ENCODE measurements at regions not wholly inside any gene's neighbourhood (a gene's known extent, or its start where the extent isn't known, plus 50 kb on each side); places are given as distances from the start of the nearest gene placed in this dataset.

DNA sequence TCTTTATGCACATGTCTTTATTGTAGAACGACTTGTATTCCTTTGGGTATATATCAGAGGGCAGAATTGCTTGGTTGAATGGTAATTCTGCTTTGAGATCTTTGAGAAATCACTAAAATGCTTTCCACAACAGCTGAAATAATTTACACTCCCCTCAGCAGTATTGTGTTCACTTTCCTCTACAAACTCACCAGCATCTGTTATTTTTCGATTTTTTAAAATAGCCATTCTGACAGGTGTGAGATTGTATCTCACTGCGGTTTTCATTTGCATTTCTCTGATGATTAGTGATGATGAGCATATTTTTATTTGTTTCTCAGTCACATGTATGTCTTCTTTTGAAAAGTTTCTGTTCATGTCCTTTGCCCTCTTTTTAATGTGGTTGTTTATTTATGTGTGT, 459.8 kb downstream of the PABPC4L start:
- TF ChIP-seq SMC3 (IDR thresholded peaks at IDR 0.05) (no peak), CEBPB (IDR thresholded peaks at IDR 0.05) (no peak), FOXS1 (CRISPR knock-in tag; IDR thresholded peaks at IDR 0.05) (no peak), CHD2 (IDR thresholded peaks at IDR 0.05; ENCODE audit: low read length, partially characterized antibody) (no peak), POLR2A (IDR thresholded peaks at IDR 0.05; ENCODE audit: low read length) (no peak), HOXB5 (CRISPR knock-in tag; IDR thresholded peaks at IDR 0.05) (no peak), RAD21 (conservative IDR thresholded peaks at IDR 0.05 in 1 of 2, IDR thresholded peaks at IDR 0.05 in 1 of 2) (no peak), CBX8 (IDR thresholded peaks at IDR 0.05) (no peak), JUNB (IDR thresholded peaks at IDR 0.05) (no peak)
- TF ChIP-seq, protein P1, sequence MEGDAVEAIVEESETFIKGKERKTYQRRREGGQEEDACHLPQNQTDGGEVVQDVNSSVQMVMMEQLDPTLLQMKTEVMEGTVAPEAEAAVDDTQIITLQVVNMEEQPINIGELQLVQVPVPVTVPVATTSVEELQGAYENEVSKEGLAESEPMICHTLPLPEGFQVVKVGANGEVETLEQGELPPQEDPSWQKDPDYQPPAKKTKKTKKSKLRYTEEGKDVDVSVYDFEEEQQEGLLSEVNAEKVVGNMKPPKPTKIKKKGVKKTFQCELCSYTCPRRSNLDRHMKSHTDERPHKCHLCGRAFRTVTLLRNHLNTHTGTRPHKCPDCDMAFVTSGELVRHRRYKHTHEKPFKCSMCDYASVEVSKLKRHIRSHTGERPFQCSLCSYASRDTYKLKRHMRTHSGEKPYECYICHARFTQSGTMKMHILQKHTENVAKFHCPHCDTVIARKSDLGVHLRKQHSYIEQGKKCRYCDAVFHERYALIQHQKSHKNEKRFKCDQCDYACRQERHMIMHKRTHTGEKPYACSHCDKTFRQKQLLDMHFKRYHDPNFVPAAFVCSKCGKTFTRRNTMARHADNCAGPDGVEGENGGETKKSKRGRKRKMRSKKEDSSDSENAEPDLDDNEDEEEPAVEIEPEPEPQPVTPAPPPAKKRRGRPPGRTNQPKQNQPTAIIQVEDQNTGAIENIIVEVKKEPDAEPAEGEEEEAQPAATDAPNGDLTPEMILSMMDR (IDR thresholded peaks at IDR 0.05), result no peak

Data from A549 (cell line).